Effector memory CD4-positive, alpha-beta T cell (primary cell): ENCODE measurements at regions not wholly inside any gene's neighbourhood (a gene's known extent, or its start where the extent isn't known, plus 50 kb on each side); places are given as distances from the start of the nearest gene placed in this dataset.
"Not testable (repeated sequence)": the region's sequence is repeated elsewhere in the genome, so short reads cannot be mapped to it uniquely, and the experiment has no call there.

Experiments used
- DNase-seq, 3 donors: peaks; one replicate each; pipeline ENCODE4 v3.0.0-alpha.2; 2020
- H3K27ac ChIP-seq: 2 replicates; pipeline ENCODE4 v1.7.0; 2013; ENCODE audit warnings: mild to moderate bottlenecking, low read length, moderate library complexity; ENCODE audit not compliant: insufficient read depth, poor library complexity, severe bottlenecking
- H3K27me3 ChIP-seq: replicated peaks from 2 replicates; pipeline ENCODE4 v1.7.0; 2013; ENCODE audit warnings: mild to moderate bottlenecking, low read length; ENCODE audit not compliant: insufficient read depth, control insufficient read depth, poor library complexity, severe bottlenecking
- H3K36me3 ChIP-seq: 2 replicates; pipeline ENCODE4 v1.7.0; 2013; ENCODE audit warnings: mild to moderate bottlenecking, low read length, moderate library complexity; ENCODE audit not compliant: control insufficient read depth, insufficient read depth
- H3K4me1 ChIP-seq: 2 replicates; pipeline ENCODE4 v1.7.0; 2013; ENCODE audit warnings: low read length, mild to moderate bottlenecking; ENCODE audit not compliant: control insufficient read depth, insufficient read depth, poor library complexity, severe bottlenecking
- H3K4me3 ChIP-seq: 2 replicates; pipeline ENCODE4 v1.7.0; 2013; ENCODE audit warnings: low read length, low read depth, mild to moderate bottlenecking; ENCODE audit not compliant: insufficient read depth, poor library complexity, severe bottlenecking
- H3K9me3 ChIP-seq: 2 replicates; pipeline ENCODE4 v1.7.0; 2013; ENCODE audit warnings: mild to moderate bottlenecking, low read length, moderate library complexity; ENCODE audit not compliant: control insufficient read depth

- peaks cover 10% of the 10 kb centered on the region for H3K36me3 ChIP-seq
- not testable (repeated sequence) for H3K9me3 ChIP-seq, H3K4me3 ChIP-seq, DNase-seq, H3K27me3 ChIP-seq
- peaks cover 18% of the 10 kb centered on the region for H3K4me1 ChIP-seq
- H3K27ac ChIP-seq: peak overlapping the region; percentile 66
Measured at GRCh38 chr12:124467549-124467948, 99.9 kb downstream of the NCOR2 start.

GRCh38 chr12:124466216-124467128, 100.9 kb downstream of the NCOR2 start:
- peaks cover 18% of the 10 kb centered on the region for H3K4me1 ChIP-seq
- H3K27ac ChIP-seq: peak overlapping the region; percentile 66
- H3K9me3 ChIP-seq: no peaks in the 10 kb centered on the region
- DNase-seq: peak; percentile 83 to 91 (median 87)
- H3K27me3 ChIP-seq: no peaks in the 10 kb centered on the region
- H3K4me3 ChIP-seq: peak overlapping the region; percentile 41
- peaks cover 7% of the 10 kb centered on the region for H3K36me3 ChIP-seq

DNA sequence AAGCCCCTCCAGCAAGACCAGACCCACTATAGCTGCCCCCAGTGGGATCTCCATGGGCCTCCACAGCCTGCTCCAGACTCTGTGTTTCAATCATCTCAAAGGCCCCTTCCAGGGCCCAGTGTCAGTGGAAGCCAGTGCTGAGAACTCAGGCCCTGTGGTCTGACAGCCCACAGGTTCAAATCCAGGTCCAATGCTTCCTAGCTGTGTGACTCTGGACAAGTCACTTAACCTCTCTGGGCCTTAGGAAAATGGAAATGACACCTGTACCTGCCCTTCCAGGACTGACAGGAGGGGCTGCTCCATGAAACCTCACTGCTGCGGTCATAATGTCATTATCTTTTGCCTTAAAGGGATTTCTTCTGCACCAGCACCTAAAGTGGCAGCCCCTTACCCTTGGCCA, 101.9 kb downstream of the NCOR2 start:
- H3K36me3 ChIP-seq: peaks cover 6% of the 10 kb centered on the region
- H3K4me3 ChIP-seq: peak overlapping the region; percentile 41
- H3K27me3 ChIP-seq: no peaks in the 10 kb centered on the region
- H3K4me1 ChIP-seq: peaks cover 18% of the 10 kb centered on the region
- no peak for DNase-seq
- H3K27ac ChIP-seq: peak overlapping the region; percentile 66
- H3K9me3 ChIP-seq: no peaks in the 10 kb centered on the region

DNA sequence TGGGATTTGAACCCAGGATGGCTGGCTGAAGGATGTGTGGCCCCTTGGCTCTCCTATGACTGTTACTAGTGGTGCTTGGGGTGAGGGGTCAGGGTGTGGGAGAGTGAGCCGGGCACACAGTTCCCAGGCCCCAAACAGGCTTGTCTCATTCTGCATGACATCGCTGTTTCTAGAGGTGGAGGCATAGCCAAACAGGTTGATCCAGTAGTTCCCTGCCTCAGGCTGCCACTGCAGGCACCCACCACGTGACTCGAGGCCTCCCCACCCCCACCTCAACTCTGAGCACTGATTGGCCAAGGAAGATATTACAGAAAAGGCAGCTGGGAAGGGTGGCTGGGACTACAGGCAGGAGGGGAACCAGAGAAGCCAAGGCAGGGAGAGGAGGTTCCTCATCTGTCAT, 102.6 kb downstream of the NCOR2 start:
- Histone ChIP-seq H3K27me3 (no peaks in the 10 kb centered on the region), H3K4me1 (peaks cover 18% of the 10 kb centered on the region), H3K36me3 (peaks cover 12% of the 10 kb centered on the region), H3K27ac (peak overlapping the region; percentile 66), H3K9me3 (no peaks in the 10 kb centered on the region), H3K4me3 (no peak overlapping the region)
- no peak for DNase-seq

- Histone ChIP-seq H3K9me3 (no peaks in the 10 kb centered on the region), H3K4me3 (no peak overlapping the region), H3K27me3 (no peaks in the 10 kb centered on the region), H3K4me1 (peaks cover 18% of the 10 kb centered on the region), H3K27ac (no peak overlapping the region), H3K36me3 (peaks cover 13% of the 10 kb centered on the region)
- DNase-seq: no peak
Measured at GRCh38 chr12:124464062-124464461, 103.3 kb downstream of the NCOR2 start.

- no peak overlapping the region for H3K27ac ChIP-seq
- peaks cover 20% of the 10 kb centered on the region for H3K4me1 ChIP-seq
- H3K27me3 ChIP-seq: no peaks in the 10 kb centered on the region
- DNase-seq: no peak
- H3K36me3 ChIP-seq: peaks cover 13% of the 10 kb centered on the region
- no peaks in the 10 kb centered on the region for H3K9me3 ChIP-seq
- no peak overlapping the region for H3K4me3 ChIP-seq
Measured at GRCh38 chr12:124463341-124463921, 104.0 kb downstream of the NCOR2 start.

- no peak overlapping the region for H3K27ac ChIP-seq
Measured at GRCh38 chr12:124462750-124463149, 104.7 kb downstream of the NCOR2 start.

DNA sequence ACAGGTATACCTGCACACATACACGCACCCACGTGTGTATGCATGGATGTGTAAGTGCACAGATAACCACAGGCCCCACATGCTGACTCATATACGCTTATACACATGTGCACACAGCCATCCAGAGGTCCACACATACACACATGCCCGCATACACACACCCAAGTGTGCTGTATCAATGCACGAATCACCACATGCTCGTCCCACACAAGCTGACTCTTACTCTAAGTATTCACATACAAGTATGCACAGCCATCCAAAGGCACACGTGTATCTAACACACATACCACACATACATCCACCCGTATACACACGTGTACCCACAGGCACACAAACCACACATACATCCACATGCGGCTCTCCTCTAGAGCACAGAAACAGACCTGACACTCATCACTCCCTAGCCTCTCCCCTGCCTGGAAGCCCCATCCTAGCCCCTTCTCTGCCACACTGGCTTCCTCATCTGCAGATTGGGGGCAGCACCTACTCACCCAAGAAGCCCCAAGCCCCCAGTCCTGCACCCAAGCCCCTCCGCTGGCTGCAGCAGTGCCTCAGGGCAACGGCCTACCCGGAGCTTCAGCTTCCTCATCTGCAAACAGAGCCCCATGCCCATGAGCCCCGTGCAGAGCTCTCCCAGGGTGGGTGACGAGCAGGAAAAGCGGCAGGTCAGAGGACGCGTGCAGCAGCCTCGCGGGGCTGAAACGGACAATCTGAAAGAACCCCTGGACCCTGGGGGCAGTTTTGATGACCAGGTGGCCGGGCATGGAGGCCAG, 105.4 kb downstream of the NCOR2 start:
- no peak for DNase-seq
- H3K4me3 ChIP-seq: no peak overlapping the region
- no peak overlapping the region for H3K27ac ChIP-seq
- peaks cover 29% of the 10 kb centered on the region for H3K4me1 ChIP-seq
- peaks cover 13% of the 10 kb centered on the region for H3K36me3 ChIP-seq
- H3K27me3 ChIP-seq: no peaks in the 10 kb centered on the region
- no peaks in the 10 kb centered on the region for H3K9me3 ChIP-seq

More at GRCh38 chr12:124462750-124463149, 104.7 kb downstream of the NCOR2 start:
- Histone ChIP-seq H3K4me3 (no peak overlapping the region), H3K9me3 (no peaks in the 10 kb centered on the region), H3K4me1 (peaks cover 27% of the 10 kb centered on the region), H3K27me3 (no peaks in the 10 kb centered on the region), H3K36me3 (peaks cover 13% of the 10 kb centered on the region)
- DNase-seq: no peak

DNA sequence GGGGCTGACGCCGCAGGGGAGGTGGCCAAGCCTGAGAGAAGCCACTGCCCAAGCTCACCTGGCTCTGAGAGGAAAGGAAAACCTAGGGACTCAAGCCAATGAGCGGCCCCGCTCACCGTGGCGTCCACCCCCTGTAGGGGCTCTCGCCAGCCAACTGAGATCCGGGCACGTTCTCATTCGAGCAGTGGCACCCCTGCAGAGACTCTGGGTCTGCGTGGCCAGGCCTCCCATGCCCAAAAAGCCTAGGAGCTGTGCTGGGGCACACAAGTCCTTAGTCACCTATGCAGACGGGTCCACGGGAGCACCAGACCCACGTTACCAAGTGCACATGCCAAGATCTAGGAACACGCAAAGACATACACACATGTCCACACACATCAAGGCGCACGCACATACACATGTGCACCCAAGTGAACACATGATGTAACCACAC, 106.2 kb downstream of the NCOR2 start:
- no peak for DNase-seq
- Histone ChIP-seq H3K4me3 (no peak overlapping the region), H3K36me3 (peaks cover 13% of the 10 kb centered on the region), H3K9me3 (no peaks in the 10 kb centered on the region), H3K27ac (no peak overlapping the region), H3K27me3 (no peaks in the 10 kb centered on the region), H3K4me1 (peaks cover 25% of the 10 kb centered on the region)
